ENCODE measurements at regions not wholly inside any gene's neighbourhood (a gene's known extent, or its start where the extent isn't known, plus 50 kb on each side); places are given as distances from the start of the nearest gene placed in this dataset.

- no peak for TF ChIP-seq CTCF (IDR thresholded peaks at IDR 0.05)
- ChIA-PET POLR2A (interaction anchor here (0.6 kb wide), 1 partner anchor 142 kb away, joined by 3 read pairs; no protein-coding TSS in a partner anchor), CTCF (no interaction called here)
- H3K4me3 Mint-ChIP-seq = no peak overlapping the region
- no peak overlapping the region for H3K27ac Mint-ChIP-seq
- H3K4me1 Mint-ChIP-seq = peaks cover 8% of the 10 kb centered on the region
- no peaks in the 10 kb centered on the region for H3K9me3 Mint-ChIP-seq
- no peaks in the 10 kb centered on the region for H3K27me3 Mint-ChIP-seq
- intact Hi-C loops (cut with micrococcal nuclease) = no loop called here
- ATAC-seq (ENCODE audit: low read depth) (no peak), DNase-seq (no peak)
- no peaks in the 10 kb centered on the region for H3K36me3 Mint-ChIP-seq (ENCODE audit: low read depth)
These were observed 88.3 kb upstream of the MED13L start for GRCh38 chr12:116365606-116366455.

- DNase-seq = no peak
- intact Hi-C loops (cut with micrococcal nuclease) = no loop called here
- CTCF ChIA-PET = no interaction called here
- Mint-ChIP-seq H3K27me3 (no peaks in the 10 kb centered on the region), H3K27ac (no peak overlapping the region), H3K9me3 (no peaks in the 10 kb centered on the region), H3K36me3 (ENCODE audit: low read depth) (no peaks in the 10 kb centered on the region), H3K4me1 (peaks cover 4% of the 10 kb centered on the region), H3K4me3 (no peak overlapping the region)
- no peak for ATAC-seq (ENCODE audit: low read depth)
- POLR2A ChIA-PET = interaction anchor here (0.6 kb wide), 1 partner anchor 141 kb away, joined by 3 read pairs; no protein-coding TSS in a partner anchor
- no peak for TF ChIP-seq CTCF (IDR thresholded peaks at IDR 0.05)
These were observed 88.9 kb upstream of the MED13L start for GRCh38 chr12:116366456-116366776.

- ChIA-PET POLR2A (interaction anchor here (0.6 kb wide), 1 partner anchor 141 kb away, joined by 3 read pairs; no protein-coding TSS in a partner anchor), CTCF (no interaction called here)
- Mint-ChIP-seq H3K4me1 (peaks cover 4% of the 10 kb centered on the region), H3K27ac (no peak overlapping the region), H3K36me3 (ENCODE audit: low read depth) (no peaks in the 10 kb centered on the region), H3K4me3 (no peak overlapping the region), H3K9me3 (no peaks in the 10 kb centered on the region), H3K27me3 (no peaks in the 10 kb centered on the region)
- intact Hi-C loops (cut with micrococcal nuclease) = no loop called here
- ATAC-seq (ENCODE audit: low read depth) (no peak), DNase-seq (no peak)
- no peak for TF ChIP-seq CTCF (IDR thresholded peaks at IDR 0.05)
These were observed 89.3 kb upstream of the MED13L start for GRCh38 chr12:116366824-116367223.

GRCh38 chr12:116368196-116369194 lies 91.0 kb upstream of the MED13L start:
- no peak for TF ChIP-seq CTCF (IDR thresholded peaks at IDR 0.05)
- no peak overlapping the region for H3K4me3 Mint-ChIP-seq
- no peaks in the 10 kb centered on the region for H3K27me3 Mint-ChIP-seq
- no peak for ATAC-seq (ENCODE audit: low read depth)
- no peak overlapping the region for H3K27ac Mint-ChIP-seq
- peaks cover 4% of the 10 kb centered on the region for H3K4me1 Mint-ChIP-seq
- no peak for DNase-seq
- H3K36me3 Mint-ChIP-seq (ENCODE audit: low read depth) = no peaks in the 10 kb centered on the region
- CTCF ChIA-PET = no interaction called here
- H3K9me3 Mint-ChIP-seq = no peaks in the 10 kb centered on the region
- POLR2A ChIA-PET = interaction anchor here (0.8 kb wide), 1 partner anchor 14 kb away, joined by 3 read pairs; no protein-coding TSS in a partner anchor
- intact Hi-C loops (cut with micrococcal nuclease) = no loop called here

GRCh38 chr12:116370004-116370404 lies 92.5 kb upstream of the MED13L start:
- Mint-ChIP-seq H3K36me3 (ENCODE audit: low read depth) (no peaks in the 10 kb centered on the region), H3K4me1 (peaks cover 3% of the 10 kb centered on the region), H3K4me3 (no peak overlapping the region), H3K27me3 (no peaks in the 10 kb centered on the region), H3K9me3 (no peaks in the 10 kb centered on the region), H3K27ac (no peak overlapping the region)
- ATAC-seq (ENCODE audit: low read depth) (no peak), DNase-seq (no peak)
- ChIA-PET POLR2A (interaction anchor here (0.7 kb wide), 1 partner anchor 39 kb away, joined by 3 read pairs; no protein-coding TSS in a partner anchor), CTCF (interaction anchor here (0.6 kb wide), 1 partner anchor 82 kb away, joined by 3 read pairs; no protein-coding TSS in a partner anchor)
- no peak for TF ChIP-seq CTCF (IDR thresholded peaks at IDR 0.05)
- intact Hi-C loops (cut with micrococcal nuclease) = no loop called here

All from activated B cell treated with CpG ODN at 0.5 μM for 24 hours (primary cell).